B cell (primary cell): ENCODE measurements at regions not wholly inside any gene's neighbourhood (a gene's known extent, or its start where the extent isn't known, plus 50 kb on each side); places are given as distances from the start of the nearest gene placed in this dataset.

Experiments used
- ATAC-seq: fragments of 200-7000 bp; cut with Tn5 transposase; one replicate; pipeline ENCODE4 v1.10.0; 2021; ENCODE audit warnings: low read depth, mild to moderate bottlenecking, moderate number of reproducible peaks, moderate library complexity
- CTCF ChIA-PET: fragments of 350-600 bp; sonication (Branson Sonifier 250); formaldehyde crosslinking; loops from one replicate; lab custom pipeline; 2021; ENCODE audit warnings: antibody characterized with exemption, inconsistent platforms; lab: Charles Lee
- POLR2A ChIA-PET: fragments of 350-600 bp; sonication (Branson Sonifier 250); formaldehyde crosslinking; loops from one replicate; lab custom pipeline; 2021; ENCODE audit warnings: antibody characterized with exemption; lab: Charles Lee
- DNase-seq: peaks from one replicate; pipeline ENCODE4 v3.0.0; 2013
- H2AFZ ChIP-seq: 2 replicates; pipeline ENCODE4 v1.6.1; 2012; ENCODE audit warnings: mild to moderate bottlenecking, low read depth, low read length; ENCODE audit not compliant: insufficient read depth, poor library complexity, severe bottlenecking
- H3K27ac ChIP-seq, 2 donors: 1 replicate in 1 of 2; 2 replicates in 1 of 2; pipeline ENCODE4 v1.5.1; 2012 to 2013; ENCODE audit warnings: low read length in 2 of 2, mild to moderate bottlenecking in 2 of 2, moderate library complexity in 1 of 2
- H3K27me3 ChIP-seq, 4 experiments: fragments of 200-600 bp in 1 of 4; sonication (generic) in 1 of 4; replicated peaks in 1 of 4; 1 replicate in 2 of 4; 2 replicates in 2 of 4; pipeline versions ENCODE4 v1.6.1 to v1.7.0; 2013 to 2016; ENCODE audit warnings: low read length in 3 of 4, mild to moderate bottlenecking in 2 of 4, mixed read lengths in 1 of 4, moderate library complexity in 1 of 4; ENCODE audit not compliant: insufficient read depth in 4 of 4, control insufficient read depth in 3 of 4; ENCODE audit errors: control extremely low read depth in 1 of 4
- H3K36me3 ChIP-seq, 2 experiments: replicated peaks in 1 of 2; 1 replicate in 1 of 2; 2 replicates in 1 of 2; pipeline versions ENCODE4 v1.6.1 to v1.7.1; 2013; ENCODE audit warnings: low read length in 1 of 2; ENCODE audit not compliant: insufficient read depth in 2 of 2, control insufficient read depth in 1 of 2; ENCODE audit errors: control extremely low read depth in 1 of 2, extremely low read depth in 1 of 2
- H3K4me1 ChIP-seq, 2 donors: fragments of 200-600 bp in 1 of 2; sonication (generic) in 1 of 2; 1 replicate in 1 of 2; 2 replicates in 1 of 2; pipeline versions ENCODE4 v1.5.1 to v1.6.1; 2013 to 2017; ENCODE audit warnings: low read length in 2 of 2; ENCODE audit not compliant: control insufficient read depth in 2 of 2, insufficient read depth in 2 of 2
- H3K4me2 ChIP-seq: replicated peaks from 2 replicates; pipeline ENCODE3; 2012; ENCODE audit warnings: mild to moderate bottlenecking, low read depth, low read length; ENCODE audit not compliant: poor library complexity, severe bottlenecking
- H3K4me3 ChIP-seq, 5 experiments: fragments of 200-600 bp in 1 of 5; sonication (generic) in 1 of 5; 1 replicate in 3 of 5; 2 replicates in 2 of 5; pipeline versions ENCODE4 v1.5.1 to v1.7.0; 2011 to 2016; ENCODE audit warnings: low read length in 4 of 5, mild to moderate bottlenecking in 4 of 5, low read depth in 2 of 5, control low read depth in 1 of 5, moderate library complexity in 1 of 5; ENCODE audit not compliant: insufficient read depth in 1 of 5; ENCODE audit errors: control extremely low read depth in 1 of 5, extremely low read depth in 1 of 5
- H3K79me2 ChIP-seq: fragments of 200-600 bp; sonication (generic); one replicate; pipeline ENCODE4 v1.6.0; 2016; ENCODE audit warnings: low read length; ENCODE audit not compliant: control insufficient read depth, insufficient read depth
- H3K9ac ChIP-seq: fragments of 200-600 bp; sonication (generic); 2 replicates; pipeline ENCODE4 v1.6.1; 2017; ENCODE audit warnings: mild to moderate bottlenecking, low read length, moderate library complexity
- H3K9me3 ChIP-seq, 3 donors: one replicate each; pipeline versions ENCODE4 v1.6.1 to v1.7.1; 2013; ENCODE audit warnings: low read length in 2 of 3; ENCODE audit not compliant: control insufficient read depth in 2 of 3, insufficient read depth in 1 of 3; ENCODE audit errors: control extremely low read depth in 1 of 3
- H4K20me1 ChIP-seq: 2 replicates; pipeline ENCODE4 v1.6.0; 2012; ENCODE audit warnings: mild to moderate bottlenecking, low read length; ENCODE audit not compliant: insufficient read depth, control insufficient read depth, poor library complexity, severe bottlenecking
- H3K27ac Mint-ChIP-seq: one replicate; pipeline ENCODE4 v1.8.0; 2021; ENCODE audit warnings: mixed read lengths
- H3K27me3 Mint-ChIP-seq: one replicate; pipeline ENCODE4 v1.8.0; 2021; ENCODE audit warnings: mixed read lengths
- H3K4me1 Mint-ChIP-seq: one replicate; pipeline ENCODE4 v1.8.0; 2021; ENCODE audit warnings: mixed read lengths
- H3K4me3 Mint-ChIP-seq: one replicate; pipeline ENCODE4 v1.8.0; 2021; ENCODE audit warnings: mixed read lengths
- H3K9me3 Mint-ChIP-seq: one replicate; pipeline ENCODE4 v1.8.0; 2022; ENCODE audit warnings: mixed read lengths; ENCODE audit not compliant: insufficient read depth
- CTCF ChIP-seq: fragments of 200-600 bp; IDR thresholded peaks from one replicate; pipeline ENCODE4 v1.8.0; 2022; ENCODE audit warnings: antibody characterized with exemption, mild to moderate bottlenecking
- EZH2 ChIP-seq: IDR thresholded peaks from 2 replicates; pipeline ENCODE4 v1.6.1; 2012; ENCODE audit warnings: borderline replicate concordance, low read depth, mild to moderate bottlenecking, moderate library complexity, low read length; ENCODE audit not compliant: insufficient read depth, poor library complexity, severe bottlenecking
- WGBS: methylation state at CpG from one replicate; pipeline ENCODE4 v1.1.5; 2013; ENCODE audit warnings: missing lambda C conversion rate; ENCODE audit not compliant: insufficient coverage; 5-methylcytosine and 5-hydroxymethylcytosine counted together
- intact Hi-C: fragments of 100-400 bp; cut with micrococcal nuclease; formaldehyde crosslinking; loops from one replicate; pipeline ENCODE4 v1.10.0; 2022

GRCh38 chr13:44756276-44756810 lies 180.2 kb upstream of the TSC22D1 start:
- H3K9ac ChIP-seq = no peak overlapping the region
- H3K4me2 ChIP-seq = no peak overlapping the region
- H3K79me2 ChIP-seq = no peaks in the 10 kb centered on the region
- no peak overlapping the region for H2AFZ ChIP-seq
- ATAC-seq (no peak), DNase-seq (no peak)
- no peaks in the 10 kb centered on the region for H3K36me3 ChIP-seq
- intact Hi-C loops = no loop called here
- ChIA-PET CTCF (interaction anchor here (0.6 kb wide), 1 partner anchor 269 kb away, joined by 3 read pairs; no protein-coding TSS in a partner anchor), POLR2A (no interaction called here)
- H3K4me3 ChIP-seq = no peak overlapping the region
- Mint-ChIP-seq H3K27ac (no peak overlapping the region), H3K27me3 (no peaks in the 10 kb centered on the region), H3K4me1 (no peaks in the 10 kb centered on the region), H3K4me3 (no peak overlapping the region), H3K9me3 (no peaks in the 10 kb centered on the region)
- no peaks in the 10 kb centered on the region for H3K9me3 ChIP-seq
- no peaks in the 10 kb centered on the region for H3K27me3 ChIP-seq
- no peak for TF ChIP-seq CTCF
- TF ChIP-seq EZH2 = no peak
- H3K27ac ChIP-seq = no peak overlapping the region
- H4K20me1 ChIP-seq = no peaks in the 10 kb centered on the region
- H3K4me1 ChIP-seq = no peaks in the 10 kb centered on the region
- 35% methylated on average over 2 of the region's 4 CpGs for WGBS

- 100% methylated on average over 2 of the region's 6 CpGs for WGBS
- H3K79me2 ChIP-seq = no peaks in the 10 kb centered on the region
- no peak for TF ChIP-seq EZH2
- TF ChIP-seq CTCF = no peak
- Mint-ChIP-seq H3K27ac (no peak overlapping the region), H3K4me3 (no peak overlapping the region), H3K9me3 (no peaks in the 10 kb centered on the region), H3K4me1 (no peaks in the 10 kb centered on the region), H3K27me3 (no peaks in the 10 kb centered on the region)
- no peak overlapping the region for H3K4me2 ChIP-seq
- no peak overlapping the region for H3K4me3 ChIP-seq
- no peaks in the 10 kb centered on the region for H3K27me3 ChIP-seq
- H3K9ac ChIP-seq = no peak overlapping the region
- H3K4me1 ChIP-seq = no peaks in the 10 kb centered on the region
- DNase-seq (no peak), ATAC-seq (no peak)
- H3K9me3 ChIP-seq = no peaks in the 10 kb centered on the region
- H3K36me3 ChIP-seq = no peaks in the 10 kb centered on the region
- intact Hi-C loops = no loop called here
- CTCF ChIA-PET = no interaction called here
- H3K27ac ChIP-seq = no peak overlapping the region
- no peaks in the 10 kb centered on the region for H4K20me1 ChIP-seq
- POLR2A ChIA-PET = no interaction called here
- H2AFZ ChIP-seq = no peak overlapping the region
These were observed 179.7 kb upstream of the TSC22D1 start for GRCh38 chr13:44755872-44756271.
